SH-SY5Y (cell line): ENCODE measurements at regions not wholly inside any gene's neighbourhood (a gene's known extent, or its start where the extent isn't known, plus 50 kb on each side); places are given as distances from the start of the nearest gene placed in this dataset.

Experiments
- GATA2 ChIP-seq: IDR thresholded peaks from 2 replicates; pipeline ENCODE4 v1.6.1; 2011; ENCODE audit warnings: mild to moderate bottlenecking, low read depth, low read length
- GATA3 ChIP-seq: IDR thresholded peaks from 2 replicates; pipeline ENCODE4 v1.6.1; 2011; ENCODE audit warnings: low read depth, mild to moderate bottlenecking, low read length, moderate library complexity

DNA sequence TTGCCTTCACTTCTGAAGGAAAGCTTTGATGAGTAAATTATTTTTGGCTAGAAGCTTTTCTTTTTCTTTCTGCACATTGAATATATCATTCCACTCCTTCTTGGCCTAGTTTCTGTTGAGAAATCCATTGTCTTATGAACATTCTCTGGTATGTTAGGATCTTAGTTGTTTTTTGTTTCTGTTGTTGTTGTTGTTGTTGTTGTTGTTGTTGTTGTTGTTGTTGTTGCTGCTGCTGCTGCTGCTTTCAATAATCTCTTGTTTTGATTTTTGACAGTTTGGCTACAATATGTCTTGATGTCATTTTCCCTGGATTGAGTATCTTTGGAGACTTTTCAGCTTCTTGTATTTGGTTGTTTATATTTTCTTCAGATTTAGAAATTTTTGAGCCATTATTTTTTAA is 836.5 kb upstream of the MAN1A1 start:
- TF ChIP-seq GATA2 (no peak), GATA3 (no peak)
